RWPE1 (cell line): ENCODE measurements at regions not wholly inside any gene's neighbourhood (a gene's known extent, or its start where the extent isn't known, plus 50 kb on each side); places are given as distances from the start of the nearest gene placed in this dataset.
"Not testable (repeated sequence)": the region's sequence is repeated elsewhere in the genome, so short reads cannot be mapped to it uniquely, and the experiment has no call there.

ENCODE experiments used
- CTCF ChIA-PET: fragments of 350-600 bp; sonication (Branson Sonifier 250); formaldehyde crosslinking; extraction: SDS; loops from one replicate; lab custom pipeline; 2021; lab: Yijun Ruan, JAX
- POLR2A ChIA-PET: fragments of 400-600 bp; formaldehyde crosslinking; extraction: SDS; loops from one replicate; lab custom pipeline; 2020; ENCODE audit warnings: antibody characterized with exemption; ENCODE audit not compliant: low non-redundant PET; lab: Yijun Ruan, JAX
- DNase-seq: peaks from one replicate; pipeline ENCODE4 v3.0.0; 2012; ENCODE audit warnings: low spot score
- H3K27ac ChIP-seq: fragments of 450-650 bp; 2 replicates; pipeline ENCODE4 v1.5.1; 2017
- CTCF ChIP-seq: fragments of 450-650 bp; conservative IDR thresholded peaks from 2 replicates; pipeline ENCODE4 v1.5.1; 2017; ENCODE audit warnings: low read depth, mild to moderate bottlenecking

DNA sequence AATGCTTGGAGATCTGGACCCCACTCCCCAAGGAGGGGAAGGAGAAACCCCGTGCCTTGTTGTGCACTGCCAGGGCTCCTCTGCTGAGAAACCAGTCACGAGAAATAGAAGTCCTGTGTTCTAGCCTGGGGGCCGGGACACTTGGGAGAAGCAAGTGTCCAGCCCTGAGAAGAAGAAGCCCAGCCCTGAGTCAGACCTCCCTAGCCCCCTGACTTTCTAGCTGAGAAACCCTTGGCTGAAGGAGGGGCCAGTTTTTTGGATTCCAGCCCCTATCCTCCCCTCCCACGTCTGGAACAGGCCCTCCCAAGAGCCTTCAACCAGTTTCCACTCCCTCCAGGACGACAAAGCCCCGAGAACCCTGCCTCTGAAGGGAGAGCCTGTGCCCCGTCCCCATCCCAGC, 100.5 kb downstream of the NAV1 start:
- no peak for DNase-seq
- CTCF ChIA-PET: interaction anchor here (0.8 kb wide), 1 partner anchor 153 kb away, joined by 3 read pairs; no protein-coding TSS in a partner anchor

DNA sequence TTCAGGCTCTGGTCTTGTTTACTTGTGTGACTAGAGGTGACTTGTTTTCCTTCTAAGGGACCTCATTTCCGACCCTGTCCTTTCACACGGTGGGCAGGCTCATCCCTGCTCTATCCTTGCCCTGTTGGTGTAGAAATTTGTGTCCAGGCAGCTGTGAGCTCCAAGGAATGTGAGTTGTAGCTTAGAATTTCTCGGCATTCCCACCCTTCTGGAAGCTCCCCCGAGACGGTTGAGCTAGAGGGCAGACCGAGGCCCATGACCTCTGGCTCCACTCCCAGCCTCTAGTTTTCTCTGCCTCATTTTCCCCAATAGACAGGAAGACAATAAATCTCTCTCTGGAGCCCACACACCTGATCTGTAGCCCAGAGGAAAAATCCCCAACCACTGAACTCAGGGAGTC, 100.9 kb downstream of the NAV1 start:
- POLR2A ChIA-PET: no interaction called here
- DNase-seq: no peak
- CTCF ChIA-PET: interaction anchor here (0.8 kb wide), 1 partner anchor 153 kb away, joined by 3 read pairs; no protein-coding TSS in a partner anchor
- H3K27ac ChIP-seq: 0 out of 2 replicates have a peak overlapping the region, but pooled peaks have one; percentile 2
- no peak for TF ChIP-seq CTCF

More for the DNA sequence above, 100.5 kb downstream of the NAV1 start:
- 0 out of 2 replicates have a peak overlapping the region, but pooled peaks have one; percentile 2 for H3K27ac ChIP-seq
- POLR2A ChIA-PET: no interaction called here
- TF ChIP-seq CTCF: no peak

- DNase-seq: no peak
- H3K27ac ChIP-seq: no peak overlapping the region
- POLR2A ChIA-PET: no interaction called here
- CTCF ChIA-PET: interaction anchor here (1.7 kb wide), 1 partner anchor 58 kb away, joined by 3 read pairs; no protein-coding TSS in a partner anchor
- no peak for TF ChIP-seq CTCF
Observed at GRCh38 chr1:201640624-201641023, 101.7 kb downstream of the NAV1 start.

DNA sequence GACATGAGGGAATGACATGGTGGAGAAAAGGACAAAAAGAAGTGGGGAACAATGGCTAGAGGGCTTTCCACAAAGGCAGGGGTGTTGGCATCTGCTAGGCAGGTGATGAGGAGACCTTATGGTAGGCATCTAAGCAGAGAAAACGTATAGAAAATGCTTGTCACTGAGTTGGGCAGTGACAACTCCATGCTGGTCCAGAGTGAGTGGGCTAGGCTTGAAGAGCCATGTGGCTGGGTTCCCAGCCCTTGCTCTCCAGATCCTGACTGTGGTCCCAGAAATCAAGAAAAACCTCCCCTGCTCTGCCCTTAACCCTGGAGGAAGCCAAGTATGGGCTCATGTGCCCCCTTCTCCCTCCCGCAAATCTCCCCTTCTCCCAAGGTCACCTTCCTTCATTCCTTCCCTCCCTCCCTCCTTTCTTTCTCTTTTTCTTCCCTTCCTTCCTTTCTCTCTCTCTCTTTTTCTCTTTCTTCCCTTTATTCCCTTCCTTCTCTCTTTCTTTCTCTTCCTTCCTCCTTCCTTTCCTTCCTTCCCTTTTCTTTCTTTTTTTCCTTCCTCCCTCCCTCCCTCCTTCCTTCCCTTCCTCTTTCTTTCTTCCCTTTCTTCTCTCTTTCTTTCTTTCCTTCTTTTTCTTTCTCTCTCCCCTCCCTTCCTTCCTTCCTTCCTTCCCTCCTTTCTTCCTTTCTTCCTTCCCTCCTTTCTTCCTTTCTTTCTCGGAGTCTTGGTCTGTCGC, 102.8 kb downstream of the NAV1 start:
- ChIA-PET POLR2A (no interaction called here), CTCF (interaction anchor here (0.6 to 1.7 kb wide), 3 partner anchors 33 to 69 kb away, joined by 3 read pairs; no protein-coding TSS in a partner anchor)
- DNase-seq: no peak
- H3K27ac ChIP-seq: no peak overlapping the region
- no peak for TF ChIP-seq CTCF

- no peak overlapping the region for H3K27ac ChIP-seq
- CTCF ChIA-PET: no interaction called here
- TF ChIP-seq CTCF: no peak
- POLR2A ChIA-PET: no interaction called here
- DNase-seq: no peak
Observed at GRCh38 chr1:201643835-201644104, 104.8 kb downstream of the NAV1 start.

DNA sequence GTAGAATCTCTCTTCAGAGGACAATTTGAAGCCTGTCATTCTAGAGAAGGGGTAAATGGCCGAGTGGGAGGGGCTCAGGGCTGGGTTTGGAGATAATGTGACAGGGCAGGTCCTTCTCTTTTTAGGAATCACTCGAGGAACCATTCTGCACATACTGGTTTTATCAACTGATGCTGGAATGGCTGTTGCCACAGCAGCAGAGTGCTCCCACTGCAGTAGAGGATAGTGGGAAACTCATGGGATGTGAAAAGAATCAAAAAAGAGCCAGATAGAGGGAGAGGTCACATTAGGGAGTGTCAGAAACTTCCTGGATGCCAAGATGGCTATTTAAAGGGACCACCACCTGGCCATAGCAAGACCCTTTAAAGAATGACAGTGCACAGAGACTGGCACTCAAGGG, 105.3 kb downstream of the NAV1 start:
- CTCF ChIA-PET: no interaction called here

GRCh38 chr1:201645000-201645399, 106.1 kb downstream of the NAV1 start:
- CTCF ChIA-PET, POLR2A ChIA-PET, H3K27ac ChIP-seq, DNase-seq: not testable (repeated sequence)

More for the DNA sequence above, 105.3 kb downstream of the NAV1 start:
- TF ChIP-seq CTCF: no peak
- no peak overlapping the region for H3K27ac ChIP-seq
- POLR2A ChIA-PET: no interaction called here
- DNase-seq: no peak
